ENCODE measurements at regions not wholly inside any gene's neighbourhood (a gene's known extent, or its start where the extent isn't known, plus 50 kb on each side); places are given as distances from the start of the nearest gene placed in this dataset.

DNA sequence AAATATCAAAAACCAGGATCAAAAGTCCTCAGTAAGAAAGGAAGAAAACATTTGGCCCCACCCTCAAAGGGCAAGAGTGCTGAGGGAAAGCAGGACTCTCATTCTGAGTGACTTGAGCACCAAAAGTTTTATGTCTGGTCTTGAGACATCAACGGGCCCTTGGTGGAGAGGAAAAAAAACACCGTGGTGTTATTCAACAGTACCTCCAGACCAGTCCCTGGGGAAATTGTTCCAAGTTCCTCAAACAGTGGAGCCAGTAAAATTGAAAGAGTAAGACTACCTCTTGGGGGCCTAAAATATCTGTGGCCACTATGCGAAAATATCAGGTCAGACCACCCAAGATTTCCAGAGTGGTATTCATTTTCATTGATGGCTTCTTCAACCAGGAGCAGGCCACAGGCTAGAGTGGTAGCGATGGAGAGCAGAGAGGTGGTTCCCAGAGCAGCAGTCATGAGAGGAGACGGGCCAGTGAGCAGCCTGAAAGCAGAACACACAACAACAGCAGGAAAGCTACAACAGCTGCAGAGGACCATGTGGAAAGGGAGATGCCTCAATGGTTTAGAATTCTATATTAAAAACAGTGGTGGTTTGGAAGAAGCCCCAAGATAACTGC lies 63.7 kb upstream of the RPL34 start:
- WGBS, 3 donors = 68 to 72% (median 70%) methylated on average over 5 of the region's 5 CpGs
- no peak overlapping the region for H3K4me3 ChIP-seq
- intact Hi-C loops (cut with DNase I) = no loop called here
- H3K9me3 ChIP-seq = no peaks in the 10 kb centered on the region
- TF ChIP-seq, protein P1, sequence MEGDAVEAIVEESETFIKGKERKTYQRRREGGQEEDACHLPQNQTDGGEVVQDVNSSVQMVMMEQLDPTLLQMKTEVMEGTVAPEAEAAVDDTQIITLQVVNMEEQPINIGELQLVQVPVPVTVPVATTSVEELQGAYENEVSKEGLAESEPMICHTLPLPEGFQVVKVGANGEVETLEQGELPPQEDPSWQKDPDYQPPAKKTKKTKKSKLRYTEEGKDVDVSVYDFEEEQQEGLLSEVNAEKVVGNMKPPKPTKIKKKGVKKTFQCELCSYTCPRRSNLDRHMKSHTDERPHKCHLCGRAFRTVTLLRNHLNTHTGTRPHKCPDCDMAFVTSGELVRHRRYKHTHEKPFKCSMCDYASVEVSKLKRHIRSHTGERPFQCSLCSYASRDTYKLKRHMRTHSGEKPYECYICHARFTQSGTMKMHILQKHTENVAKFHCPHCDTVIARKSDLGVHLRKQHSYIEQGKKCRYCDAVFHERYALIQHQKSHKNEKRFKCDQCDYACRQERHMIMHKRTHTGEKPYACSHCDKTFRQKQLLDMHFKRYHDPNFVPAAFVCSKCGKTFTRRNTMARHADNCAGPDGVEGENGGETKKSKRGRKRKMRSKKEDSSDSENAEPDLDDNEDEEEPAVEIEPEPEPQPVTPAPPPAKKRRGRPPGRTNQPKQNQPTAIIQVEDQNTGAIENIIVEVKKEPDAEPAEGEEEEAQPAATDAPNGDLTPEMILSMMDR (IDR thresholded peaks at IDR 0.05) = no peak
- no peak for ATAC-seq
- H3K36me3 ChIP-seq (ENCODE audit: insufficient read depth in 1 of 2, low read depth in 1 of 2) = no peaks in the 10 kb centered on the region
- H3K4me1 ChIP-seq = no peaks in the 10 kb centered on the region
- DNase-seq = no peak
- no peak overlapping the region for H3K27ac ChIP-seq
- no peaks in the 10 kb centered on the region for H3K27me3 ChIP-seq (ENCODE audit: insufficient read depth in 3 of 3, low read length in 2 of 3)

- no peak overlapping the region for H3K4me3 ChIP-seq
- no peaks in the 10 kb centered on the region for H3K27me3 ChIP-seq (ENCODE audit: insufficient read depth in 3 of 3, low read length in 2 of 3)
- DNase-seq (no peak), ATAC-seq (no peak)
- no peak overlapping the region for H3K27ac ChIP-seq
- intact Hi-C loops (cut with DNase I) = no loop called here
- TF ChIP-seq, protein P1 (IDR thresholded peaks at IDR 0.05) = no peak
- WGBS, 3 donors = 39 to 45% (median 40%) methylated on average over 5 of the region's 5 CpGs
- no peaks in the 10 kb centered on the region for H3K36me3 ChIP-seq (ENCODE audit: insufficient read depth in 1 of 2, low read depth in 1 of 2)
- H3K4me1 ChIP-seq = no peaks in the 10 kb centered on the region
- H3K9me3 ChIP-seq = no peaks in the 10 kb centered on the region
These were observed 64.2 kb upstream of the RPL34 start for GRCh38 chr4:108556166-108556565.

GRCh38 chr4:108555701-108556100 lies 64.7 kb upstream of the RPL34 start:
- no peak for ATAC-seq
- H3K9me3 ChIP-seq = no peaks in the 10 kb centered on the region
- H3K4me1 ChIP-seq = no peaks in the 10 kb centered on the region
- H3K27ac ChIP-seq = no peak overlapping the region
- TF ChIP-seq, protein P1 (IDR thresholded peaks at IDR 0.05) = no peak
- H3K27me3 ChIP-seq (ENCODE audit: insufficient read depth in 3 of 3, low read length in 2 of 3) = no peaks in the 10 kb centered on the region
- no peak for DNase-seq
- WGBS, 3 donors = 19 to 31% (median 21%) methylated on average over 1 of the region's 1 CpG
- no peak overlapping the region for H3K4me3 ChIP-seq
- no peaks in the 10 kb centered on the region for H3K36me3 ChIP-seq (ENCODE audit: insufficient read depth in 1 of 2, low read depth in 1 of 2)
- intact Hi-C loops (cut with DNase I) = no loop called here

DNA sequence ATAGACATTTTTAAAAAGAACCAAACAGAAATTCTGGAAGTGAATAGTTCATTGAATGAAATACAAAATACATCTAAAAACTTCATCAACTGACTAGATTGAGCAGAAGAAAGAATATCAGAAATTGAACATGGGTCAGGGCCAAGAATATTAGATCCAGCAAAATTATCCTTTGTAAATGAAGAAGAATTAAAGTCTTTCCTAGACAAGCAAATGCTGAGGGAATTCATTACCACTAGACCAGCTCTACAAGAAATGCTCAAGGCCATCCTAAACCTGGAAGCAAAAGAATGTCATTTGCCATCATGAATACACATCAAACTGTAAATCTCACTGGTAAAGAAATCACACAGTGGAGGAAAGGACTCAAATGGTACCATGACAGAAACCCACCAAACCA lies 72.7 kb upstream of the RPL34 start:
- no peak for DNase-seq
- no peak overlapping the region for H3K4me3 ChIP-seq
- peaks cover 14% of the 10 kb centered on the region for H3K9me3 ChIP-seq
- no peaks in the 10 kb centered on the region for H3K27me3 ChIP-seq (ENCODE audit: insufficient read depth in 3 of 3, low read length in 2 of 3)
- no peak for ATAC-seq
- intact Hi-C loops (cut with DNase I) = no loop called here
- no peaks in the 10 kb centered on the region for H3K36me3 ChIP-seq (ENCODE audit: insufficient read depth in 1 of 2, low read depth in 1 of 2)
- no peaks in the 10 kb centered on the region for H3K4me1 ChIP-seq
- H3K27ac ChIP-seq = no peak overlapping the region
- TF ChIP-seq, protein P1 (IDR thresholded peaks at IDR 0.05) = no peak

DNA sequence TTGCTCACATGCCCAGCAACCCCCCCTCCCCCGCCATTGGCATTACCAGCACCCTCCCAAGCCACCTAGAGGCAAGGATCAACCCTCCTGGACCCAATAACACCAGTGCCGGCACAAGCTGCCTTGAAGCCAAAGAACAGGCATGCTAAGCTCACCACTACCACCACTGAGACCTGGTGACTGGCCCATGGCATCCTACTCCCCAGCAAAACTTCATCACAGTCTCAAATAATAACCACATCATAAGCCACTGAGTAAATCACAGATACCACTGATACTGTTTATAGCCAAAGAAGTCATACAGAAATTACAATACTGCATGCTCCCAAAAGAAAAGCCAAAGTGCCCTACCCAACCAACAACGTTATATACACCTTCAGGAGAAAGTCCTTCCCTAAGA lies 73.6 kb upstream of the RPL34 start:
- intact Hi-C loops (cut with DNase I) = no loop called here
- H3K9me3 ChIP-seq = peaks cover 14% of the 10 kb centered on the region
- TF ChIP-seq, protein P1 (IDR thresholded peaks at IDR 0.05) = no peak
- no peaks in the 10 kb centered on the region for H3K36me3 ChIP-seq (ENCODE audit: insufficient read depth in 1 of 2, low read depth in 1 of 2)
- H3K4me1 ChIP-seq = no peaks in the 10 kb centered on the region
- DNase-seq (no peak), ATAC-seq (no peak)
- H3K27ac ChIP-seq = no peak overlapping the region
- peaks cover 0 to 2% (median 0%) of the 10 kb centered on the region in 3 donors for H3K27me3 ChIP-seq (ENCODE audit: insufficient read depth in 3 of 3, low read length in 2 of 3)
- no peak overlapping the region for H3K4me3 ChIP-seq
- 70 to 78% (median 77%) methylated on average over 3 of the region's 3 CpGs for WGBS, 3 donors

All from psoas muscle (tissue), 7 donors.